Fibroblast of mammary gland (primary cell): ENCODE measurements at regions not wholly inside any gene's neighbourhood (a gene's known extent, or its start where the extent isn't known, plus 50 kb on each side); places are given as distances from the start of the nearest gene placed in this dataset.

Experiments
- DNase-seq: peaks from one replicate; pipeline ENCODE4 v3.0.0-alpha.2; 2010; ENCODE audit warnings: low read depth
- H3K4me3 ChIP-seq: 2 replicates; pipeline ENCODE4 v1.5.1; 2011; ENCODE audit warnings: low read depth, mild to moderate bottlenecking, low read length, moderate library complexity; ENCODE audit not compliant: control insufficient read depth
- TF ChIP-seq, protein P1 (sequence below): conservative IDR thresholded peaks from 2 replicates; pipeline ENCODE4 v1.5.1; 2011; ENCODE audit warnings: low read depth, low read length, inconsistent platforms; ENCODE audit not compliant: control insufficient read depth, insufficient read depth

DNA sequence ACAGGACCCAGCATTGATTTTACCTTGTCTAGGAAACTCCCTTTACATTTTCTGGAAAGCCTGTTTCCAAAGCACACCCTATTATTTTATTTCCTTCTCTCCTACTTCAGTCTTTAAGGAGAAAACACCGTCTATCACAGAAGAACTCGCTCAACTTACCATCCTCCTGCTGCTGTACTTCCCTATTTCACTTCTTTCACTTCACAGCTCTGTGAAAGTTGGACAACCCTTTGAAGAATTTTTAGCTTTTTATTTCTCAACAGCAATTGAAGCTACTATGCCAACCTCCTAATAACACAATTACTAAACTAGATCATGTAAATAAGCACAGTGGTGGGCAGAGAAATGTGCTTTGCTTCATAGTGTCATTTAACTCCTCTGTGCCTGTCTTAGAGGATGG lies 166.5 kb downstream of the TFEC start:
- DNase-seq: no peak
- H3K4me3 ChIP-seq: no peak overlapping the region
- TF ChIP-seq, protein P1, sequence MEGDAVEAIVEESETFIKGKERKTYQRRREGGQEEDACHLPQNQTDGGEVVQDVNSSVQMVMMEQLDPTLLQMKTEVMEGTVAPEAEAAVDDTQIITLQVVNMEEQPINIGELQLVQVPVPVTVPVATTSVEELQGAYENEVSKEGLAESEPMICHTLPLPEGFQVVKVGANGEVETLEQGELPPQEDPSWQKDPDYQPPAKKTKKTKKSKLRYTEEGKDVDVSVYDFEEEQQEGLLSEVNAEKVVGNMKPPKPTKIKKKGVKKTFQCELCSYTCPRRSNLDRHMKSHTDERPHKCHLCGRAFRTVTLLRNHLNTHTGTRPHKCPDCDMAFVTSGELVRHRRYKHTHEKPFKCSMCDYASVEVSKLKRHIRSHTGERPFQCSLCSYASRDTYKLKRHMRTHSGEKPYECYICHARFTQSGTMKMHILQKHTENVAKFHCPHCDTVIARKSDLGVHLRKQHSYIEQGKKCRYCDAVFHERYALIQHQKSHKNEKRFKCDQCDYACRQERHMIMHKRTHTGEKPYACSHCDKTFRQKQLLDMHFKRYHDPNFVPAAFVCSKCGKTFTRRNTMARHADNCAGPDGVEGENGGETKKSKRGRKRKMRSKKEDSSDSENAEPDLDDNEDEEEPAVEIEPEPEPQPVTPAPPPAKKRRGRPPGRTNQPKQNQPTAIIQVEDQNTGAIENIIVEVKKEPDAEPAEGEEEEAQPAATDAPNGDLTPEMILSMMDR: no peak

DNA sequence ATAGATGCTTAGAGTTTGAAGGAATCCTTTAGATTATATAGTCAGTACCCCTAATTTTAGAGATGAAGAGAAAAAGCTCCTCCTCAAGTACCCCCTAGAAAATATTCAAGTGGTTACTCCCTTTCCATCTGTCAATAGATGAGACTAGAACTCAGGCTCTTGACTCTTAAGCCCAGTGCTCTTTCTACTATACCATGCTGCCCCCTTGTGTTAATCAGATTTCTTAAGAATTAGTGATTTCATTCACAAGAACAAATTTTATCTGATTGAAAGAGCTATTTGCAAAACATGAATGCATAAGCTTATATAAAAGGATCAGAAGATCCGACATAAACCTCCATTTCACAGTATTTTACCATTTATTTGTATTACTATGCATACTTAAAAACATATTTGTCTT lies 179.3 kb downstream of the TFEC start:
- peak; percentile 72 for DNase-seq
- TF ChIP-seq, protein P1: peak; percentile 40
- no peak overlapping the region for H3K4me3 ChIP-seq

DNA sequence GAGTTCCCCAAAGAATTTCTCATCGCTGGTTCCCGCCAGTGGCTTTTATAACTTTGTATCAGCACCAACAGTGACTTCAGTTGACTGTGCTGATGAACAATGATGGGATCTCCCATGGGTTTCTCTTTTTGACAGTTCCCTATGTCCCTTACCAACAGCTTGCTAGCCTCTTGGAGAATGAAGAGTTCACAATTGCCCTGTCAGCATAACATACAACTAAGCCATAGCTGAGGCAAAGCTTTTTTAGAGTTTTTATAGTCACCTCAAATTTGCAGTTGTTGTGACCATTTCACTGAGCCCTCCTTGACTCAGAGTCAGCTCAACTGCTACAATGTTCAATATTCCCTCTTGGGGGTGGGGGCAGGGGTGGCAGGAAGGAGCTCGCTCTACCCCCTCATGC lies 179.8 kb downstream of the TFEC start:
- no peak overlapping the region for H3K4me3 ChIP-seq
- TF ChIP-seq, protein P1: no peak
- DNase-seq: no peak

DNA sequence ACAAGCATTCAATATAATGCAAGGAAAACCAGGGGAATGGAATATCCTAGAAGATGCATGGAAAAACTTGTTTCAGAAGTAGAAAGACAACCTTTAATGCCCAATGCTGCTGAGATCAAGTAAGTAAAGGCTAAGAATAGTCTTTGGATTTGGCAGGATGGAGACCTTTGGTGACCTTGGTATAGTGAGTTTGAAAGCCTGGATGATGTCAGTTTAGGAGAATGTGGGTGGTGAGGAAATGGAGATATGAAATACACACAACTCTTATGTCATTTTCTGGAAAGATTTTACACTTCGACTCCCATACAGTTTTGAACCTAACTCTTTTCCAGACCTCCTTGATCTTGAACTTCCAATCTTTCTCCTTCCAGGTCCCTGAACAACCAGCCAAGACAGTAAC lies 185.7 kb downstream of the TFEC start:
- TF ChIP-seq, protein P1: no peak
- no peak overlapping the region for H3K4me3 ChIP-seq
- peak; percentile 3 for DNase-seq

DNA sequence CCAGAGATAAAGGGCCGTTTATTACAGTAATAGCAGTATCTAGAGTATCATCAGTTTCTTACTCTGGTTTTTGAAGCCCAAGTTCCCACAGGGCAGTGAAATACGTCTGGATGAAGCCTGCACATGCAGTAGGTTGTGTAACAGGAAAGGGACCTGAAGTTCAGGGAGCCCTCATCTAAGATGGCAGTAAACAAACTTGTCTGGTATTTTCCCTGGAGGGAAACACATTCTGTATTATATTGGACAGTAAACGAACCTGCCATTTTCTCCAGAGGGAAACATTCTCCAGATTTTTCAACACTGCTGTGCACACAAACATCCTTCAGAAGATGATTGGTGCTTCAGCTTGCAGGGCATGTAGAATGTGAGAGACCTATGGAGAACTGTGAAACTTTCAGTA lies 189.9 kb downstream of the TFEC start:
- DNase-seq: no peak
- TF ChIP-seq, protein P1: no peak
- no peak overlapping the region for H3K4me3 ChIP-seq

DNA sequence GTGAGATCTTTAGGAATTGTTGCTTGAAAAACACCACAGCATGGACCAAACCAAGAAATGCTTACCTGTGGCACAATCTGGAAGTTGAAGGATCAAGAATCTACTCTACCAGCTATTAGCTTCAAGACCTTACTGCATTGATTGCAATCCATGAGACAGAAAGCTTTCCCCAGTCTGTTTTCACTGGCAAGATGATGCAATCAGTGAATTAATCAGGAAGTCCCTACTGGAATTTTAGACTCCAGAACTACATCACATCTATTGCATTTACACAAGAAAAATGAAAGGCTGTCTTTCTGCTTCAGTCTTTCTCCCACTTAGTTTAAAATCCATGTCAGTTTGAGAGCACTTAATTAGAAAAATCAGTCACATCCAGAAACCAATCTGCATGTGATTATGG lies 191.7 kb downstream of the TFEC start:
- no peak overlapping the region for H3K4me3 ChIP-seq
- TF ChIP-seq, protein P1: no peak
- peak; percentile 30 for DNase-seq

DNA sequence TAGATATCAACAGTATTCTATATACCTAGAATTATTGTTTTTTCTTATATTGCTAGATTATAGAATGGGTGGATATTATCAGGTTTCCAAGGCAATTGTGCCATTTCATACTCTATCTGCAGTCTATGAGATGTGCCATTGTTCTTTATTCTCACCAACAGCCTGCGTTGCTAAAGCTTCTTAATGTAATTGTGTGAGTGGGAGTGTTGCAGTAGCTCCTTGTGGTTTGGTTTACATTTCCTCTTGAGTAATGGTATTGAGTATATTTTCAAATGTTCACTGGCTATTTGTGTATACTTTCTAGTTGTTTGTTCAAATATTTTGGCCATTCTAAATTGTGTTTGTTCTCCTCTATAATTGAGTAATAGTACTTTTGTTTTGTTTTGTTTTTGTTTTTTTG lies 199.2 kb downstream of the TFEC start:
- TF ChIP-seq, protein P1: no peak
- no peak overlapping the region for H3K4me3 ChIP-seq
- DNase-seq: no peak
